B cell (primary cell): ENCODE measurements at regions not wholly inside any gene's neighbourhood (a gene's known extent, or its start where the extent isn't known, plus 50 kb on each side); places are given as distances from the start of the nearest gene placed in this dataset.

Experiments
- ATAC-seq: fragments of 200-7000 bp; cut with Tn5 transposase; one replicate; pipeline ENCODE4 v1.10.0; 2021; ENCODE audit warnings: low read depth, mild to moderate bottlenecking, moderate number of reproducible peaks, moderate library complexity
- CTCF ChIA-PET: fragments of 350-600 bp; sonication (Branson Sonifier 250); formaldehyde crosslinking; loops from one replicate; lab custom pipeline; 2021; ENCODE audit warnings: antibody characterized with exemption, inconsistent platforms; lab: Charles Lee
- POLR2A ChIA-PET: fragments of 350-600 bp; sonication (Branson Sonifier 250); formaldehyde crosslinking; loops from one replicate; lab custom pipeline; 2021; ENCODE audit warnings: antibody characterized with exemption; lab: Charles Lee
- DNase-seq: peaks from one replicate; pipeline ENCODE4 v3.0.0; 2013
- H2AFZ ChIP-seq: 2 replicates; pipeline ENCODE4 v1.6.1; 2012; ENCODE audit warnings: mild to moderate bottlenecking, low read depth, low read length; ENCODE audit not compliant: insufficient read depth, poor library complexity, severe bottlenecking
- H3K27ac ChIP-seq, 2 donors: 1 replicate in 1 of 2; 2 replicates in 1 of 2; pipeline ENCODE4 v1.5.1; 2012 to 2013; ENCODE audit warnings: low read length in 2 of 2, mild to moderate bottlenecking in 2 of 2, moderate library complexity in 1 of 2
- H3K27me3 ChIP-seq, 4 experiments: fragments of 200-600 bp in 1 of 4; sonication (generic) in 1 of 4; replicated peaks in 1 of 4; 1 replicate in 2 of 4; 2 replicates in 2 of 4; pipeline versions ENCODE4 v1.6.1 to v1.7.0; 2013 to 2016; ENCODE audit warnings: low read length in 3 of 4, mild to moderate bottlenecking in 2 of 4, mixed read lengths in 1 of 4, moderate library complexity in 1 of 4; ENCODE audit not compliant: insufficient read depth in 4 of 4, control insufficient read depth in 3 of 4; ENCODE audit errors: control extremely low read depth in 1 of 4
- H3K36me3 ChIP-seq, 2 experiments: replicated peaks in 1 of 2; 1 replicate in 1 of 2; 2 replicates in 1 of 2; pipeline versions ENCODE4 v1.6.1 to v1.7.1; 2013; ENCODE audit warnings: low read length in 1 of 2; ENCODE audit not compliant: insufficient read depth in 2 of 2, control insufficient read depth in 1 of 2; ENCODE audit errors: control extremely low read depth in 1 of 2, extremely low read depth in 1 of 2
- H3K4me1 ChIP-seq, 2 donors: fragments of 200-600 bp in 1 of 2; sonication (generic) in 1 of 2; 1 replicate in 1 of 2; 2 replicates in 1 of 2; pipeline versions ENCODE4 v1.5.1 to v1.6.1; 2013 to 2017; ENCODE audit warnings: low read length in 2 of 2; ENCODE audit not compliant: control insufficient read depth in 2 of 2, insufficient read depth in 2 of 2
- H3K4me2 ChIP-seq: replicated peaks from 2 replicates; pipeline ENCODE3; 2012; ENCODE audit warnings: mild to moderate bottlenecking, low read depth, low read length; ENCODE audit not compliant: poor library complexity, severe bottlenecking
- H3K4me3 ChIP-seq, 5 experiments: fragments of 200-600 bp in 1 of 5; sonication (generic) in 1 of 5; 1 replicate in 3 of 5; 2 replicates in 2 of 5; pipeline versions ENCODE4 v1.5.1 to v1.7.0; 2011 to 2016; ENCODE audit warnings: low read length in 4 of 5, mild to moderate bottlenecking in 4 of 5, low read depth in 2 of 5, control low read depth in 1 of 5, moderate library complexity in 1 of 5; ENCODE audit not compliant: insufficient read depth in 1 of 5; ENCODE audit errors: control extremely low read depth in 1 of 5, extremely low read depth in 1 of 5
- H3K79me2 ChIP-seq: fragments of 200-600 bp; sonication (generic); one replicate; pipeline ENCODE4 v1.6.0; 2016; ENCODE audit warnings: low read length; ENCODE audit not compliant: control insufficient read depth, insufficient read depth
- H3K9ac ChIP-seq: fragments of 200-600 bp; sonication (generic); 2 replicates; pipeline ENCODE4 v1.6.1; 2017; ENCODE audit warnings: mild to moderate bottlenecking, low read length, moderate library complexity
- H3K9me3 ChIP-seq, 3 donors: one replicate each; pipeline versions ENCODE4 v1.6.1 to v1.7.1; 2013; ENCODE audit warnings: low read length in 2 of 3; ENCODE audit not compliant: control insufficient read depth in 2 of 3, insufficient read depth in 1 of 3; ENCODE audit errors: control extremely low read depth in 1 of 3
- H4K20me1 ChIP-seq: 2 replicates; pipeline ENCODE4 v1.6.0; 2012; ENCODE audit warnings: mild to moderate bottlenecking, low read length; ENCODE audit not compliant: insufficient read depth, control insufficient read depth, poor library complexity, severe bottlenecking
- H3K27ac Mint-ChIP-seq: one replicate; pipeline ENCODE4 v1.8.0; 2021; ENCODE audit warnings: mixed read lengths
- H3K27me3 Mint-ChIP-seq: one replicate; pipeline ENCODE4 v1.8.0; 2021; ENCODE audit warnings: mixed read lengths
- H3K4me1 Mint-ChIP-seq: one replicate; pipeline ENCODE4 v1.8.0; 2021; ENCODE audit warnings: mixed read lengths
- H3K4me3 Mint-ChIP-seq: one replicate; pipeline ENCODE4 v1.8.0; 2021; ENCODE audit warnings: mixed read lengths
- H3K9me3 Mint-ChIP-seq: one replicate; pipeline ENCODE4 v1.8.0; 2022; ENCODE audit warnings: mixed read lengths; ENCODE audit not compliant: insufficient read depth
- EZH2 ChIP-seq: IDR thresholded peaks from 2 replicates; pipeline ENCODE4 v1.6.1; 2012; ENCODE audit warnings: borderline replicate concordance, low read depth, mild to moderate bottlenecking, moderate library complexity, low read length; ENCODE audit not compliant: insufficient read depth, poor library complexity, severe bottlenecking
- WGBS: methylation state at CpG from one replicate; pipeline ENCODE4 v1.1.5; 2013; ENCODE audit warnings: missing lambda C conversion rate; ENCODE audit not compliant: insufficient coverage; 5-methylcytosine and 5-hydroxymethylcytosine counted together
- intact Hi-C: fragments of 100-400 bp; cut with micrococcal nuclease; formaldehyde crosslinking; loops from one replicate; pipeline ENCODE4 v1.10.0; 2022
- TF ChIP-seq, protein P1 (sequence below): fragments of 200-600 bp; IDR thresholded peaks from one replicate; pipeline ENCODE4 v1.8.0; 2022; ENCODE audit warnings: antibody characterized with exemption, mild to moderate bottlenecking

DNA sequence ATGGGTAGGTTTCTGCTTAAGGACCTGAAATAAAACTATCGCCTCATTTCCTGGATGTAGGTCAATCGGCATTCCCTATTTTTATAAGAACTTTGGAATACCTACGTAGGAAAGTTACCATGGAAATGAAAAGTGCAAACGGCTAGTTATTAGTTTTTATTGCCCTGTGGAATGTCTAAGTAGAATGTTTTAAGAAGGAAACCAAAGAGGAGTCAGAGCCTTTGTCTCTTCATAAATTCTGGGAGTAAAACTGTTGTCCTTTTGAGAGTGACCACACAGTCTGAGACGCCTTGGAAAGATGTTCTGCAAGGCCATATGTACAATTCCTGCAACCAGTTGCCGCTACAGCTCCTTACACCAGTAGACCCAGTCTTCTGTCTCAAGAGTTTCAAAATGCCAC, 176.0 kb upstream of the SEL1L start:
- Histone ChIP-seq H3K4me1 (no peaks in the 10 kb centered on the region), H3K27me3 (no peaks in the 10 kb centered on the region), H4K20me1 (no peaks in the 10 kb centered on the region), H3K27ac (no peak overlapping the region), H3K4me3 (no peak overlapping the region), H3K9ac (no peak overlapping the region), H2AFZ (no peak overlapping the region), H3K36me3 (no peaks in the 10 kb centered on the region), H3K79me2 (no peaks in the 10 kb centered on the region), H3K4me2 (no peak overlapping the region), H3K9me3 (peaks cover 0 to 3% (median 2%) of the 10 kb centered on the region in 3 donors)
- CTCF ChIA-PET: no interaction called here
- H3K27ac Mint-ChIP-seq: no peak overlapping the region
- WGBS: 84% methylated on average over 2 of the region's 6 CpGs
- no peak for DNase-seq
- no peaks in the 10 kb centered on the region for H3K27me3 Mint-ChIP-seq
- TF ChIP-seq EZH2: no peak
- TF ChIP-seq, protein P1, sequence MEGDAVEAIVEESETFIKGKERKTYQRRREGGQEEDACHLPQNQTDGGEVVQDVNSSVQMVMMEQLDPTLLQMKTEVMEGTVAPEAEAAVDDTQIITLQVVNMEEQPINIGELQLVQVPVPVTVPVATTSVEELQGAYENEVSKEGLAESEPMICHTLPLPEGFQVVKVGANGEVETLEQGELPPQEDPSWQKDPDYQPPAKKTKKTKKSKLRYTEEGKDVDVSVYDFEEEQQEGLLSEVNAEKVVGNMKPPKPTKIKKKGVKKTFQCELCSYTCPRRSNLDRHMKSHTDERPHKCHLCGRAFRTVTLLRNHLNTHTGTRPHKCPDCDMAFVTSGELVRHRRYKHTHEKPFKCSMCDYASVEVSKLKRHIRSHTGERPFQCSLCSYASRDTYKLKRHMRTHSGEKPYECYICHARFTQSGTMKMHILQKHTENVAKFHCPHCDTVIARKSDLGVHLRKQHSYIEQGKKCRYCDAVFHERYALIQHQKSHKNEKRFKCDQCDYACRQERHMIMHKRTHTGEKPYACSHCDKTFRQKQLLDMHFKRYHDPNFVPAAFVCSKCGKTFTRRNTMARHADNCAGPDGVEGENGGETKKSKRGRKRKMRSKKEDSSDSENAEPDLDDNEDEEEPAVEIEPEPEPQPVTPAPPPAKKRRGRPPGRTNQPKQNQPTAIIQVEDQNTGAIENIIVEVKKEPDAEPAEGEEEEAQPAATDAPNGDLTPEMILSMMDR: no peak
- no peaks in the 10 kb centered on the region for H3K4me1 Mint-ChIP-seq
- ATAC-seq: no peak
- peaks cover 9% of the 10 kb centered on the region for H3K9me3 Mint-ChIP-seq
- intact Hi-C loops: no loop called here
- POLR2A ChIA-PET: no interaction called here
- no peak overlapping the region for H3K4me3 Mint-ChIP-seq

DNA sequence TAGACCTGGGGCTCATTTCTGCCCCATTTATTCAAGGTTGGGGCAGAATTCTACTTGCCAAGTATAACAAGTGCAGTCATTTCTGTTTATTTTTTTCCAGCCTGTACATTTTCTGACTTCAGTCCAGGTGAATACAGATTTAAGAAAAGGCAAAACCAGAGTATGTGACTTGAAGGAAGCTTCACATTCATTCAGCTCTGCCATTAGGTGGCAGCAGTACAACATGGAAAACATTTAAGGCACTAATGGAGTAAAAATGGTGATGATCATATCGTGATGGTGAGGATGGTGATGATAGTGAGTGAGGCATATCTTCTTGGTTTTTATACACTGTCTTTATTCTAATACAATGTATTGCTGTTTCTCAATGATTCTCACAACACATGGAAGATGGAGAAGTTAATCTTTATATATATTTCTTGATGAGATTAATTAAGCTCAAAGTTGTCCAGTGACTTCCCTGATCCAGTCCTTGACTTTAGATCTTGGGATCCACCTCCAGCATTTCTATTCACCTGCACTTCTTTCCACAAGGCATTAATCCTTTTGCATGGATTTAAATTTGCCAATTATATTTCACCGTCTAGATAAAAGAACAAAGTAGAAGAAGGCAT, 176.7 kb upstream of the SEL1L start:
- TF ChIP-seq EZH2: no peak
- TF ChIP-seq, protein P1: no peak
- H3K4me3 ChIP-seq: no peak overlapping the region
- H3K4me1 Mint-ChIP-seq: no peaks in the 10 kb centered on the region
- ChIA-PET CTCF (no interaction called here), POLR2A (no interaction called here)
- no peak overlapping the region for H3K27ac ChIP-seq
- no CpG with 5 or more reads among the region's 2 CpGs for WGBS
- H3K27me3 ChIP-seq: no peaks in the 10 kb centered on the region
- no peak for DNase-seq
- H3K9me3 Mint-ChIP-seq: peaks cover 7% of the 10 kb centered on the region
- no peak overlapping the region for H3K27ac Mint-ChIP-seq
- H3K36me3 ChIP-seq: no peaks in the 10 kb centered on the region
- no peak overlapping the region for H3K4me2 ChIP-seq
- no peak for ATAC-seq
- no peaks in the 10 kb centered on the region for H3K27me3 Mint-ChIP-seq
- H3K79me2 ChIP-seq: no peaks in the 10 kb centered on the region
- no peak overlapping the region for H3K9ac ChIP-seq
- no peak overlapping the region for H3K4me3 Mint-ChIP-seq
- H4K20me1 ChIP-seq: no peaks in the 10 kb centered on the region
- no peak overlapping the region for H2AFZ ChIP-seq
- peaks cover 0 to 1% (median 0%) of the 10 kb centered on the region in 3 donors for H3K9me3 ChIP-seq
- no peaks in the 10 kb centered on the region for H3K4me1 ChIP-seq
- intact Hi-C loops: no loop called here
